H9 (cell line): ENCODE measurements at regions not wholly inside any gene's neighbourhood (a gene's known extent, or its start where the extent isn't known, plus 50 kb on each side); places are given as distances from the start of the nearest gene placed in this dataset.

Experiments used
- DNase-seq: peaks from one replicate; pipeline ENCODE4 v3.0.0-alpha.2; 2017
- H2AFZ ChIP-seq: one replicate; pipeline ENCODE4 v1.6.1; 2013; ENCODE audit warnings: mild to moderate bottlenecking, low read length, control low read depth, moderate library complexity
- H2AK5ac ChIP-seq: 2 replicates; pipeline ENCODE4 v1.6.1; 2013; ENCODE audit warnings: low read length, control low read depth, mixed read lengths; ENCODE audit not compliant: insufficient read length
- H2BK120ac ChIP-seq: one replicate; pipeline ENCODE4 v1.6.1; 2013; ENCODE audit warnings: low read depth, mild to moderate bottlenecking, low read length, control low read depth, inconsistent platforms; ENCODE audit not compliant: poor library complexity, severe bottlenecking
- H2BK12ac ChIP-seq: 2 replicates; pipeline ENCODE4 v1.6.1; 2013; ENCODE audit warnings: low read length, control low read depth, mixed read lengths, low read depth; ENCODE audit not compliant: insufficient read length
- H2BK15ac ChIP-seq: 2 replicates; pipeline ENCODE4 v1.6.1; 2013; ENCODE audit warnings: low read depth, low read length, control low read depth
- H2BK20ac ChIP-seq: one replicate; pipeline ENCODE4 v1.6.1; 2013; ENCODE audit warnings: low read depth, mild to moderate bottlenecking, low read length, control low read depth, inconsistent platforms; ENCODE audit not compliant: poor library complexity, severe bottlenecking
- H2BK5ac ChIP-seq: 2 replicates; pipeline ENCODE4 v1.6.1; 2013; ENCODE audit warnings: low read length, control low read depth, mixed read lengths; ENCODE audit not compliant: insufficient read length
- H3K14ac ChIP-seq: 2 replicates; pipeline ENCODE4 v1.6.1; 2013; ENCODE audit warnings: low read length, control low read depth; ENCODE audit not compliant: insufficient read depth
- H3K18ac ChIP-seq: 2 replicates; pipeline ENCODE4 v1.6.1; 2013; ENCODE audit warnings: low read depth, mild to moderate bottlenecking, mixed read lengths, low read length, control low read depth; ENCODE audit not compliant: insufficient read length
- H3K23ac ChIP-seq: 2 replicates; pipeline ENCODE4 v1.6.1; 2013; ENCODE audit warnings: low read length, control low read depth, mixed read lengths, low read depth; ENCODE audit not compliant: insufficient read length
- H3K23me2 ChIP-seq: 2 replicates; pipeline ENCODE4 v1.6.1; 2013; ENCODE audit warnings: low read depth, mild to moderate bottlenecking, mixed read lengths, low read length, control low read depth; ENCODE audit not compliant: insufficient read length, poor library complexity, severe bottlenecking
- H3K27ac ChIP-seq: 2 replicates; pipeline ENCODE4 v1.5.1; 2013; ENCODE audit warnings: low read length, control low read depth, mixed read lengths, low read depth; ENCODE audit not compliant: insufficient read length
- H3K27me3 ChIP-seq: 2 replicates; pipeline ENCODE4 v1.6.1; 2013; ENCODE audit warnings: low read length, control low read depth, inconsistent platforms; ENCODE audit not compliant: insufficient read depth
- H3K4ac ChIP-seq: 2 replicates; pipeline ENCODE4 v1.6.1; 2013; ENCODE audit warnings: low read depth, mild to moderate bottlenecking, control low read depth, inconsistent platforms, low read length, moderate library complexity
- H3K4me1 ChIP-seq: 2 replicates; pipeline ENCODE4 v1.6.1; 2013; ENCODE audit warnings: low read length, control low read depth, inconsistent platforms; ENCODE audit not compliant: insufficient read depth
- H3K4me2 ChIP-seq: 2 replicates; pipeline ENCODE4 v1.6.1; 2013; ENCODE audit warnings: low read length, control low read depth, mixed read lengths; ENCODE audit not compliant: insufficient read length, insufficient read depth
- H3K56ac ChIP-seq: 2 replicates; pipeline ENCODE4 v1.6.1; 2013; ENCODE audit warnings: low read depth, mild to moderate bottlenecking, mixed read lengths, low read length, control low read depth; ENCODE audit not compliant: insufficient read length
- H3K79me1 ChIP-seq: 2 replicates; pipeline ENCODE4 v1.6.1; 2013; ENCODE audit warnings: low read depth, mild to moderate bottlenecking, moderate library complexity, low read length, control low read depth, inconsistent platforms; ENCODE audit not compliant: insufficient read depth, poor library complexity, severe bottlenecking
- H3K79me2 ChIP-seq: 2 replicates; pipeline ENCODE4 v1.6.1; 2013; ENCODE audit warnings: low read length, control low read depth, inconsistent platforms; ENCODE audit not compliant: insufficient read depth
- H3K9ac ChIP-seq: 2 replicates; pipeline ENCODE4 v1.6.1; 2013; ENCODE audit warnings: low read length, control low read depth, mixed read lengths; ENCODE audit not compliant: insufficient read length; ENCODE audit errors: extremely low read depth
- H3K9me3 ChIP-seq: one replicate; pipeline ENCODE4 v1.6.1; 2013; ENCODE audit warnings: low read depth, low read length, inconsistent platforms; ENCODE audit not compliant: control insufficient read depth
- H3T11ph ChIP-seq: one replicate; pipeline ENCODE4 v1.6.1; 2013; ENCODE audit warnings: mild to moderate bottlenecking, low read length, control low read depth, inconsistent platforms
- H4K20me1 ChIP-seq: one replicate; pipeline ENCODE4 v1.6.1; 2013; ENCODE audit not compliant: control insufficient read depth, insufficient read length, insufficient read depth
- H4K5ac ChIP-seq: 2 replicates; pipeline ENCODE4 v1.6.1; 2013; ENCODE audit warnings: low read depth, mild to moderate bottlenecking, mixed read lengths, low read length, control low read depth; ENCODE audit not compliant: insufficient read length
- H4K8ac ChIP-seq: replicated peaks from 2 replicates; pipeline ENCODE4 v1.6.1; 2013; ENCODE audit warnings: low read length, control low read depth, mixed read lengths, low read depth; ENCODE audit not compliant: insufficient read length
- H4K91ac ChIP-seq: 2 replicates; pipeline ENCODE4 v1.6.1; 2013; ENCODE audit warnings: low read depth, mild to moderate bottlenecking, moderate library complexity, mixed read lengths, low read length, control low read depth; ENCODE audit not compliant: insufficient read length
- H3K27ac Mint-ChIP-seq, 3 experiments: 2 replicates in 2 of 3; 3 replicates in 1 of 3; pipeline ENCODE4 v1.8.0; 2020 to 2021; ENCODE audit warnings: mixed read lengths in 3 of 3, mild to moderate bottlenecking in 1 of 3, moderate library complexity in 1 of 3
- H3K27me3 Mint-ChIP-seq: 2 replicates; pipeline ENCODE4 v1.8.0; 2021; ENCODE audit warnings: low read depth, mild to moderate bottlenecking, moderate library complexity, mixed read lengths
- H3K36me3 Mint-ChIP-seq, 3 experiments: 2 replicates in 2 of 3; 3 replicates in 1 of 3; pipeline ENCODE4 v1.8.0; 2020 to 2021; ENCODE audit warnings: low read depth in 3 of 3, mixed read lengths in 3 of 3; ENCODE audit not compliant: insufficient read depth in 1 of 3
- H3K4me1 Mint-ChIP-seq, 2 experiments: 2 replicates each; pipeline ENCODE4 v1.8.0; 2020; ENCODE audit warnings: mixed read lengths in 2 of 2
- H3K4me3 Mint-ChIP-seq, 2 experiments: 2 replicates in 1 of 2; 3 replicates in 1 of 2; pipeline ENCODE4 v1.8.0; 2020 to 2021; ENCODE audit warnings: mild to moderate bottlenecking in 2 of 2, mixed read lengths in 2 of 2, moderate library complexity in 1 of 2
- H3K9me3 Mint-ChIP-seq, 2 experiments: 2 replicates in 1 of 2; 3 replicates in 1 of 2; pipeline ENCODE4 v1.8.0; 2020; ENCODE audit warnings: mild to moderate bottlenecking in 2 of 2, mixed read lengths in 2 of 2, moderate library complexity in 1 of 2
- CTCF ChIP-seq: fragments of 200-600 bp; sonication (generic); conservative IDR thresholded peaks from 3 replicates; pipeline ENCODE4 v1.8.0; 2021; ENCODE audit warnings: antibody characterized with exemption, mild to moderate bottlenecking
- WGBS: extraction: QIAGEN DNeasy Blood & Tissue Kit; methylation state at CpG from one replicate; pipeline ENCODE4 v1.1.7; 2013; ENCODE audit warnings: missing lambda C conversion rate, low lambda C conversion rate, mixed read lengths; ENCODE audit not compliant: insufficient read length; ENCODE audit errors: extremely low coverage; 5-methylcytosine and 5-hydroxymethylcytosine counted together

- H2BK120ac ChIP-seq: no peak overlapping the region
These were observed 745.6 kb upstream of the FAM241A start for GRCh38 chr4:111399623-111400022.

More at GRCh38 chr4:111399623-111400022, 745.6 kb upstream of the FAM241A start:
- no peaks in the 10 kb centered on the region for H3K36me3 Mint-ChIP-seq
- H3K14ac ChIP-seq: no peak overlapping the region
- no peak overlapping the region for H2BK5ac ChIP-seq
- no peak overlapping the region for H3K18ac ChIP-seq
- H3K4me2 ChIP-seq: no peak overlapping the region
- no peaks in the 10 kb centered on the region for H3K79me2 ChIP-seq
- no peaks in the 10 kb centered on the region for H3K27me3 Mint-ChIP-seq
- no peak for TF ChIP-seq CTCF
- H3K4me3 Mint-ChIP-seq: no peak overlapping the region
- H3K4me1 ChIP-seq: no peaks in the 10 kb centered on the region
- no peak for DNase-seq
- H2AK5ac ChIP-seq: no peak overlapping the region
- no peaks in the 10 kb centered on the region for H4K20me1 ChIP-seq
- H2BK12ac ChIP-seq: no peak overlapping the region
- peaks cover 0 to 2% of the 10 kb centered on the region in 2 experiments; a peak in 1 of 5 replicates for H3K9me3 Mint-ChIP-seq
- H4K5ac ChIP-seq: no peak overlapping the region
- no peak overlapping the region for H3T11ph ChIP-seq
- H2BK20ac ChIP-seq: no peak overlapping the region
- no peak overlapping the region for H3K23ac ChIP-seq
- H4K8ac ChIP-seq: no peak overlapping the region
- H3K9me3 ChIP-seq: no peaks in the 10 kb centered on the region
- no peak overlapping the region for H3K56ac ChIP-seq
- no peaks in the 10 kb centered on the region for H3K27me3 ChIP-seq
- H3K23me2 ChIP-seq: no peaks in the 10 kb centered on the region
- H3K27ac ChIP-seq: no peak overlapping the region
- H3K27ac Mint-ChIP-seq: no peak overlapping the region
- no peak overlapping the region for H3K4ac ChIP-seq
- H2BK15ac ChIP-seq: no peak overlapping the region
- WGBS: no CpG with 5 or more reads among the region's 3 CpGs
- H3K4me1 Mint-ChIP-seq: no peaks in the 10 kb centered on the region
- H2AFZ ChIP-seq: no peak overlapping the region
- H3K9ac ChIP-seq: no peak overlapping the region
- no peaks in the 10 kb centered on the region for H3K79me1 ChIP-seq
- H4K91ac ChIP-seq: no peak overlapping the region
